ENCODE measurements at regions not wholly inside any gene's neighbourhood (a gene's known extent, or its start where the extent isn't known, plus 50 kb on each side); places are given as distances from the start of the nearest gene placed in this dataset.

GRCh38 chr17:65436871-65437270 is 124.6 kb downstream of the AXIN2 start:
- peaks cover 16% of the 10 kb centered on the region; the same call in 1 of the 2 replicates for H3K9me3 ChIP-seq (ENCODE audit: insufficient read depth, low read length)
- TF ChIP-seq ZNF274 (IDR thresholded peaks at IDR 0.05; ENCODE audit: low read depth, low read length), result no peak
- no peak for TF ChIP-seq YY1 (IDR thresholded peaks at IDR 0.05; ENCODE audit: insufficient read depth, insufficient read length)
- TF ChIP-seq SUZ12 (IDR thresholded peaks at IDR 0.05; ENCODE audit: extremely low read depth, insufficient read depth, insufficient read length), result no peak
- no peak for DNase-seq (ENCODE audit: low read depth, low spot score)
- no peaks in the 10 kb centered on the region for H3K36me3 ChIP-seq (ENCODE audit: insufficient read depth, insufficient read length, low read length)
- H3K4me3 ChIP-seq (ENCODE audit: insufficient read length, low read depth), result no peak overlapping the region
- no peaks in the 10 kb centered on the region for H3K27me3 ChIP-seq (ENCODE audit: insufficient read depth, insufficient read length)
- no peak overlapping the region for H3K9ac ChIP-seq (ENCODE audit: insufficient read length, low read depth)
- peaks cover 8% of the 10 kb centered on the region for H3K4me1 ChIP-seq (ENCODE audit: insufficient read depth, insufficient read length)

DNA sequence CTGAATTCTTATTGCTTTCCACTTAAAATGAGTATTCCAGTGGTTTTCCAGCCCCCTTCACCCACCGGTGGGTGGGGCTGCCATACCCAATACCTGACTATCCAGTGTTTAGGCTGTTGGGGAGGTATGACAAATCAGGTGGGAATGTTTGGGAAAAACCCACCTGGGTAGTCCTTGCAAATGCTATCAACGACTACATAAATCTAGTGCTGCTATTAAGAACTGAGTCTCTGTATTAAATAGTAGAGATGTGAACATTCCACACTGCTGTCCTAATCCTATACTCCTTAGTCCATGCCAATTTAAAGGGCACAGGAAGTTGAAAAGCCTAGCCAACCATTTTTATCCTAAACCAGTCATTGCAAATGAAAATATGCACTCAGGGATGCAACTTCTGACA is 126.6 kb downstream of the AXIN2 start:
- H3K36me3 ChIP-seq (ENCODE audit: insufficient read depth, insufficient read length, low read length), result no peaks in the 10 kb centered on the region
- H3K4me3 ChIP-seq (ENCODE audit: insufficient read length, low read depth), result no peak overlapping the region
- H3K9me3 ChIP-seq (ENCODE audit: insufficient read depth, low read length), result peaks cover 19% of the 10 kb centered on the region; the same call in 1 of the 2 replicates
- no peaks in the 10 kb centered on the region for H3K27me3 ChIP-seq (ENCODE audit: insufficient read depth, insufficient read length)
- TF ChIP-seq SUZ12 (IDR thresholded peaks at IDR 0.05; ENCODE audit: extremely low read depth, insufficient read depth, insufficient read length) (no peak), YY1 (IDR thresholded peaks at IDR 0.05; ENCODE audit: insufficient read depth, insufficient read length) (no peak), ZNF274 (IDR thresholded peaks at IDR 0.05; ENCODE audit: low read depth, low read length) (no peak)
- no peak overlapping the region for H3K9ac ChIP-seq (ENCODE audit: insufficient read length, low read depth)
- peaks cover 8% of the 10 kb centered on the region for H3K4me1 ChIP-seq (ENCODE audit: insufficient read depth, insufficient read length)
- no peak for DNase-seq (ENCODE audit: low read depth, low spot score)

DNA sequence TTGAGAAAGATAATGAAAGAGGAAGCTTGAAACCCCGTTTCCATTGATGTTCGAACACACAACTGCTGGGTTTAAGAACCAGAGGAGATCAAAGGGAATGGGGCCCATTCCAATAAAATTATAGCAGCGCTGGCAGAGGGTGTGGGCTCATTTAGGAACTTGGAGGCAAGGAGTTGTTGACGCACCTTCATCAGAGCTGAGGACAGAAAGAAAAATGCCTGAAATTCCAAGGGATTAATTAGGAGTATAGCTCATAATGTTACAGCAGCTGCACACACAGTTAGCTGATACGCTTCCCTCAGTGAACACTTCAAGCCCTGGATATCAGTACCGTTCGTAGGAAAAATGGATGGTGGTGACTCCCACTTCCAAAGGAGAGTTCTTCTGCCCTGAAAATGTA is 127.2 kb downstream of the AXIN2 start:
- Histone ChIP-seq H3K4me1 (ENCODE audit: insufficient read depth, insufficient read length) (peaks cover 8% of the 10 kb centered on the region), H3K27me3 (ENCODE audit: insufficient read depth, insufficient read length) (no peaks in the 10 kb centered on the region), H3K9ac (ENCODE audit: insufficient read length, low read depth) (no peak overlapping the region), H3K9me3 (ENCODE audit: insufficient read depth, low read length) (peaks cover 19% of the 10 kb centered on the region; the same call in 1 of the 2 replicates), H3K4me3 (ENCODE audit: insufficient read length, low read depth) (no peak overlapping the region), H3K36me3 (ENCODE audit: insufficient read depth, insufficient read length, low read length) (no peaks in the 10 kb centered on the region)
- DNase-seq (ENCODE audit: low read depth, low spot score), result no peak
- TF ChIP-seq ZNF274 (IDR thresholded peaks at IDR 0.05; ENCODE audit: low read depth, low read length), result no peak
- no peak for TF ChIP-seq YY1 (IDR thresholded peaks at IDR 0.05; ENCODE audit: insufficient read depth, insufficient read length)
- TF ChIP-seq SUZ12 (IDR thresholded peaks at IDR 0.05; ENCODE audit: extremely low read depth, insufficient read depth, insufficient read length), result no peak

DNA sequence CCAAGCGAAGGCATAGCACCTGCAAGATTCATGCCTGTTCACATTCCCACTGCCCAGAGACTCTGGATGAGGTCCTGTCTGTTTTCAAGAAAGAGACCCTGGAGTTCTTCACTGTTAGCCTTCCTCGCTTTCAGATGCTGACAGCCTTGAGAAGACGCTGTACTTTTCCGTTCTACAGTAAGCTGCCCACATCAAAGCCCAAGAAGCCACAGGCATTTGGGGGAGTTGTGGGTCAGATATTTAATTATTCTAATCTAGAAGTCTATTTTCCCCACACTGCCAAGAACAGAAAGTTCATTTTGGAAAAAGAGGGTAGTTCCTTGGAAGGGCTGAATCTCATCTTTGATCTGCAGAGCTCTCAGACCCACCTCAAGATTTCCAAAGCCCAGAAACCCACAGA is 127.9 kb downstream of the AXIN2 start:
- Histone ChIP-seq H3K9ac (ENCODE audit: insufficient read length, low read depth) (no peak overlapping the region), H3K4me1 (ENCODE audit: insufficient read depth, insufficient read length) (peaks cover 4% of the 10 kb centered on the region), H3K9me3 (ENCODE audit: insufficient read depth, low read length) (peaks cover 19% of the 10 kb centered on the region; the same call in 1 of the 2 replicates), H3K4me3 (ENCODE audit: insufficient read length, low read depth) (no peak overlapping the region), H3K36me3 (ENCODE audit: insufficient read depth, insufficient read length, low read length) (no peaks in the 10 kb centered on the region), H3K27me3 (ENCODE audit: insufficient read depth, insufficient read length) (no peaks in the 10 kb centered on the region)
- no peak for DNase-seq (ENCODE audit: low read depth, low spot score)
- no peak for TF ChIP-seq YY1 (IDR thresholded peaks at IDR 0.05; ENCODE audit: insufficient read depth, insufficient read length)
- no peak for TF ChIP-seq SUZ12 (IDR thresholded peaks at IDR 0.05; ENCODE audit: extremely low read depth, insufficient read depth, insufficient read length)
- TF ChIP-seq ZNF274 (IDR thresholded peaks at IDR 0.05; ENCODE audit: low read depth, low read length), result no peak

DNA sequence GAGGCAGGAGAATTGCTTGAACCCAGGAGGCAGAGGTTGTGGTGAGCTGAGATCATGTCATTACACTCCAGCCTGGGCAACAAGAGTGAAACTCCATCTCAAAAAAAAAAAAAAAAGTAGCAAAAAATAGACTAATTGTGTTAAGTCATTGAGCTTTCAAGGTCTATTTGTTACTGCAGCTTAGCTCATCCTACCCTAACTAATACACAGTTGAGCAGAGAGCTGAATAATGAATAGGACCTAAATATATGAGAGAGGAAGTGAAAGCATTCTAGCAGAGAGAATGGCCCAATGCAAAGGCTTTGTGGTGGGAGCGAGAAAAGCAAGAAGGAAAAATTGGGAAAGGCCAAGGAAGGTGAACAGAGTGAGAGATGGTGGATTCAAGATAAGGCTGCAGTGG is 128.3 kb downstream of the AXIN2 start:
- TF ChIP-seq SUZ12 (IDR thresholded peaks at IDR 0.05; ENCODE audit: extremely low read depth, insufficient read depth, insufficient read length) (no peak), ZNF274 (IDR thresholded peaks at IDR 0.05; ENCODE audit: low read depth, low read length) (no peak), YY1 (IDR thresholded peaks at IDR 0.05; ENCODE audit: insufficient read depth, insufficient read length) (no peak)
- H3K36me3 ChIP-seq (ENCODE audit: insufficient read depth, insufficient read length, low read length), result no peaks in the 10 kb centered on the region
- H3K27me3 ChIP-seq (ENCODE audit: insufficient read depth, insufficient read length), result no peaks in the 10 kb centered on the region
- no peak for DNase-seq (ENCODE audit: low read depth, low spot score)
- no peak overlapping the region for H3K4me3 ChIP-seq (ENCODE audit: insufficient read length, low read depth)
- H3K4me1 ChIP-seq (ENCODE audit: insufficient read depth, insufficient read length), result no peaks in the 10 kb centered on the region
- no peak overlapping the region for H3K9ac ChIP-seq (ENCODE audit: insufficient read length, low read depth)
- H3K9me3 ChIP-seq (ENCODE audit: insufficient read depth, low read length), result peaks cover 19% of the 10 kb centered on the region; the same call in 1 of the 2 replicates

DNA sequence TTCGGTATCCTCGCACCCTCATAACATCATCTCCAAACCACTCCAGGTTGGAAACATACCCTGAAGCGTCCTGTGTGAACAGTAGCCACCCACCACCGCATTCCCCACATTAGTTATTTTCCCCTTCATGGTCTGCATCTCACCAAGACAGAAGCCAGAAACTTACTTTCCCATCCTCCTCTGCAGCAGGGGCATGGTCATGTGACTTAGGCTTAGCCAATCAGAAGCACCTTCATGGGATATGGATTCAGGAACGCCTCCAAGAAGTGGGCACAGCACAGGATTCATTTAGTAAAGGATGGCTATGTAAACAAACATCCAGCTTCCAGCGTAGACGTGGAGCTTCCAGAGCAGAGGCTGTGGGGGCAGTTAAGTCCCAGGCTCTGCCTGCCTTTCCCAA is 130.3 kb downstream of the AXIN2 start:
- Histone ChIP-seq H3K36me3 (ENCODE audit: insufficient read depth, insufficient read length, low read length) (no peaks in the 10 kb centered on the region), H3K4me1 (ENCODE audit: insufficient read depth, insufficient read length) (no peaks in the 10 kb centered on the region), H3K9me3 (ENCODE audit: insufficient read depth, low read length) (peaks cover 19% of the 10 kb centered on the region; the same call in 1 of the 2 replicates), H3K27me3 (ENCODE audit: insufficient read depth, insufficient read length) (no peaks in the 10 kb centered on the region), H3K4me3 (ENCODE audit: insufficient read length, low read depth) (no peak overlapping the region), H3K9ac (ENCODE audit: insufficient read length, low read depth) (no peak overlapping the region)
- no peak for DNase-seq (ENCODE audit: low read depth, low spot score)
- TF ChIP-seq SUZ12 (IDR thresholded peaks at IDR 0.05; ENCODE audit: extremely low read depth, insufficient read depth, insufficient read length) (no peak), YY1 (IDR thresholded peaks at IDR 0.05; ENCODE audit: insufficient read depth, insufficient read length) (no peak), ZNF274 (IDR thresholded peaks at IDR 0.05; ENCODE audit: low read depth, low read length) (no peak)

DNA sequence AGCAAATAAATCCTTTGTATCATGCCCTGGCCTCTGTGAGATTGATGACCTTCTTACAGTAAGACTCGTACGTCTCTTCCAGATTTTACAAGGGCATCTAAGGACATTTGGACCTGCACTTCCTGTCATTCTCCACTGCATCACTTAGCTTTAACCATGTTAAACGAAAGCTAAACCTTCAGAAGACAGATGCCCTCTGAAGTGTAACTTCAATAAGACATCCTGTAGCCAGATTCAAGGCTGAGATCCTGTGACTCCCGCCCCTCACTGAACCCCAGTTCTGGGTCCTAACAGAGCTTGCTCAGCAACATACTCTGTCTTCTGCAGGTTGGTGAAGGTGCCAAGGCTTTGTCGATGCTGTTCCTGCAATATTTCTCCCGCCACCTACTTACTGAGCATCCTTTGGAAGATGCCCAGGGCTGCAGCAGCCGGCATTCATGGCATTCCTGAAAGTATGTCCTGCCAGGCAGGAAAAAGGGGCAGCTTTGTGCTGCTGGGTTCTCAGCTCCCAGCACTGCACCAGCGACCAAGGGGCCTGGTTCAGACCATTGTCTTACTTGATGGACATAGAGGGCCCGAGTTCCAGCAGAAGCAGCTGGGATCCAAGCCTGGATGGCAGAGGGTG is 131.1 kb downstream of the AXIN2 start:
- Histone ChIP-seq H3K9ac (ENCODE audit: insufficient read length, low read depth) (no peak overlapping the region), H3K36me3 (ENCODE audit: insufficient read depth, insufficient read length, low read length) (no peaks in the 10 kb centered on the region), H3K4me3 (ENCODE audit: insufficient read length, low read depth) (no peak overlapping the region), H3K27me3 (ENCODE audit: insufficient read depth, insufficient read length) (no peaks in the 10 kb centered on the region), H3K9me3 (ENCODE audit: insufficient read depth, low read length) (peaks cover 19% of the 10 kb centered on the region; the same call in 1 of the 2 replicates), H3K4me1 (ENCODE audit: insufficient read depth, insufficient read length) (no peaks in the 10 kb centered on the region)
- TF ChIP-seq YY1 (IDR thresholded peaks at IDR 0.05; ENCODE audit: insufficient read depth, insufficient read length), result no peak
- no peak for TF ChIP-seq SUZ12 (IDR thresholded peaks at IDR 0.05; ENCODE audit: extremely low read depth, insufficient read depth, insufficient read length)
- DNase-seq (ENCODE audit: low read depth, low spot score), result no peak
